ENCODE measurements at regions not wholly inside any gene's neighbourhood (a gene's known extent, or its start where the extent isn't known, plus 50 kb on each side); places are given as distances from the start of the nearest gene placed in this dataset.

DNA sequence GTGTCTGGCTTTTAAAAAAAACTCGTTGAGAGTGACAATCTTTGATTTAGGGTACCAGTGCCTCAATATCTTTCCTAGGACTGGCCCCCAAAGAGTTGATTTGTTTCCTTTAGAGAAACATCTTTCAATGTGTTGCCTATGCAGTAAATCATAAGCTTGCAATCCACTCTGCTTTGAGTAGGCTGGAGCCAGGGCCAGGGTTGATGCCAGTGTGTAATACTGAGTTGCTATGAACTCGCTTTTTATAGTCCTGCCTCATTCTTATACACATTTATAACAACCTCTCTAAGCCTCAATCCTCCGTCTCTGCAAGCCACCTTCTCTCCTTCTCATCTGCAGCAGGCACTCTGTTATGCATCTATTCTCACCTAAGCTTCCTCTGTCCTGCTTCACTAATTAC, 674.9 kb upstream of the POM121L12 start:
- TF ChIP-seq EP300 (IDR thresholded peaks at IDR 0.05; ENCODE audit: borderline replicate concordance in 1 of 2, low read depth in 2 of 2, low read length in 2 of 2) (no peak), POLR2A (IDR thresholded peaks at IDR 0.05; ENCODE audit: control extremely low read depth in 1 of 2, low read depth in 2 of 2, low read length in 2 of 2) (no peak), RXRA (IDR thresholded peaks at IDR 0.05; ENCODE audit: insufficient read depth, low read depth, low read length) (no peak)
- TF ChIP-seq, protein P1, sequence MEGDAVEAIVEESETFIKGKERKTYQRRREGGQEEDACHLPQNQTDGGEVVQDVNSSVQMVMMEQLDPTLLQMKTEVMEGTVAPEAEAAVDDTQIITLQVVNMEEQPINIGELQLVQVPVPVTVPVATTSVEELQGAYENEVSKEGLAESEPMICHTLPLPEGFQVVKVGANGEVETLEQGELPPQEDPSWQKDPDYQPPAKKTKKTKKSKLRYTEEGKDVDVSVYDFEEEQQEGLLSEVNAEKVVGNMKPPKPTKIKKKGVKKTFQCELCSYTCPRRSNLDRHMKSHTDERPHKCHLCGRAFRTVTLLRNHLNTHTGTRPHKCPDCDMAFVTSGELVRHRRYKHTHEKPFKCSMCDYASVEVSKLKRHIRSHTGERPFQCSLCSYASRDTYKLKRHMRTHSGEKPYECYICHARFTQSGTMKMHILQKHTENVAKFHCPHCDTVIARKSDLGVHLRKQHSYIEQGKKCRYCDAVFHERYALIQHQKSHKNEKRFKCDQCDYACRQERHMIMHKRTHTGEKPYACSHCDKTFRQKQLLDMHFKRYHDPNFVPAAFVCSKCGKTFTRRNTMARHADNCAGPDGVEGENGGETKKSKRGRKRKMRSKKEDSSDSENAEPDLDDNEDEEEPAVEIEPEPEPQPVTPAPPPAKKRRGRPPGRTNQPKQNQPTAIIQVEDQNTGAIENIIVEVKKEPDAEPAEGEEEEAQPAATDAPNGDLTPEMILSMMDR (IDR thresholded peaks at IDR 0.05; ENCODE audit: control extremely low read depth in 1 of 3, insufficient read depth in 1 of 3, low read depth in 1 of 3, low read length in 3 of 3): no peak

Data from H1 (cell line).